A549 (cell line): ENCODE measurements at regions not wholly inside any gene's neighbourhood (a gene's known extent, or its start where the extent isn't known, plus 50 kb on each side); places are given as distances from the start of the nearest gene placed in this dataset.

ENCODE experiments used
- ATAC-seq, 2 experiments: fragments of 200-7000 bp in 1 of 2; fragments of >200 bp in 1 of 2; cut with Nextera tagmentation in 1 of 2; cut with Tn5 transposase in 1 of 2; 3 replicates each; pipeline versions ENCODE4 v1.8.0 to v1.9.1; 2018 to 2020; ENCODE audit warnings: mild to moderate bottlenecking in 1 of 2, moderate library complexity in 1 of 2
- CTCF ChIA-PET: fragments of 300-600 bp; sonication (Branson Sonifier 250); formaldehyde crosslinking; extraction: SDS; loops from one replicate; lab custom pipeline; 2021; ENCODE audit warnings: antibody characterized with exemption, inconsistent platforms; lab: Yijun Ruan, JAX
- POLR2A ChIA-PET: fragments of 350-600 bp; formaldehyde crosslinking; extraction: SDS; loops from one replicate; lab custom pipeline; 2021; ENCODE audit warnings: antibody characterized with exemption, inconsistent platforms; lab: Yijun Ruan, JAX
- DNase-seq, 2 experiments: peaks; one replicate each; pipeline versions ENCODE4 v3.0.0 to v3.0.0-alpha.2; 2011 to 2016; ENCODE audit warnings: low read depth in 1 of 2, low spot score in 1 of 2
- FAIRE-seq: peaks from 2 replicates; lab custom pipeline; 2011; peaks lifted over from hg19 to GRCh38; lab: Jason Lieb, UNC
- H3K27ac ChIP-seq, 2 experiments: fragments of >200 bp; sonication (Bioruptor Twin); formaldehyde crosslinking; 3 replicates each; pipeline ENCODE4 v1.5.1; 2016 to 2017
- H3K4me1 ChIP-seq: fragments of >200 bp; sonication (Bioruptor Twin); formaldehyde crosslinking; 3 replicates; pipeline ENCODE4 v1.6.1; 2016
- H3K4me2 ChIP-seq: fragments of >200 bp; sonication (Bioruptor Twin); formaldehyde crosslinking; 3 replicates; pipeline ENCODE4 v1.6.1; 2016
- H3K4me3 ChIP-seq: fragments of >200 bp; sonication (Bioruptor Twin); formaldehyde crosslinking; 3 replicates; pipeline ENCODE4 v1.5.1; 2016
- H3K9me3 ChIP-seq: fragments of >200 bp; sonication (Bioruptor Twin); formaldehyde crosslinking; 3 replicates; pipeline ENCODE4 v1.6.1; 2016
- BHLHE40 ChIP-seq: IDR thresholded peaks from 2 replicates; pipeline ENCODE4 v1.6.1; 2012; ENCODE audit warnings: low read depth, low read length, inconsistent platforms
- EP300 ChIP-seq, 2 experiments: fragments of >200 bp; sonication (Bioruptor Twin); formaldehyde crosslinking; IDR thresholded peaks; 2 replicates in 1 of 2; 3 replicates in 1 of 2; pipeline ENCODE4 v1.6.1; 2016 to 2017
- FOSB ChIP-seq: fragments of 250-450 bp; sonication (Bioruptor Pico); IDR thresholded peaks from 2 replicates; pipeline ENCODE4 v1.5.0; 2020; ENCODE audit warnings: mild to moderate bottlenecking, moderate library complexity
- FOSL2 ChIP-seq, 2 experiments: fragments of 450-650 bp in 1 of 2; fragments of >200 bp in 1 of 2; sonication (Bioruptor Twin) in 1 of 2; formaldehyde crosslinking; IDR thresholded peaks; 2 replicates each; pipeline versions ENCODE4 v1.5.0 to v1.6.1; 2016 to 2020; ENCODE audit warnings: mild to moderate bottlenecking in 1 of 2, moderate library complexity in 1 of 2
- HOXA7 ChIP-seq: fragments of 250-450 bp; sonication (Bioruptor Pico); IDR thresholded peaks from 2 replicates; pipeline ENCODE4 v1.5.0; 2020; ENCODE audit warnings: mild to moderate bottlenecking, moderate library complexity
- HOXB13 ChIP-seq: fragments of 250-450 bp; sonication (Bioruptor Pico); IDR thresholded peaks from 2 replicates; pipeline ENCODE4 v1.5.0; 2020; ENCODE audit warnings: low read depth, mild to moderate bottlenecking, moderate library complexity
- HOXB5 ChIP-seq: fragments of 250-450 bp; sonication (Bioruptor Pico); IDR thresholded peaks from 2 replicates; pipeline ENCODE4 v1.5.0; 2020; ENCODE audit warnings: mild to moderate bottlenecking, moderate library complexity
- JUN ChIP-seq, 2 experiments: fragments of >200 bp; sonication (Bioruptor Twin); formaldehyde crosslinking; IDR thresholded peaks; 2 replicates in 1 of 2; 3 replicates in 1 of 2; pipeline ENCODE4 v1.6.1; 2016 to 2017
- KDM1A ChIP-seq: fragments of 200-600 bp; sonication (generic); IDR thresholded peaks from 2 replicates; pipeline ENCODE4 v1.6.1; 2016; ENCODE audit warnings: low read depth, mild to moderate bottlenecking
- KDM5A ChIP-seq: fragments of 200-600 bp; sonication (generic); IDR thresholded peaks from 2 replicates; pipeline ENCODE4 v1.6.1; 2016; ENCODE audit warnings: antibody characterized with exemption, mild to moderate bottlenecking
- MAFK ChIP-seq: fragments of 450-650 bp; IDR thresholded peaks from 2 replicates; pipeline ENCODE4 v1.6.1; 2014; ENCODE audit not compliant: partially characterized antibody
- PBX3 ChIP-seq: IDR thresholded peaks from 2 replicates; pipeline ENCODE4 v1.6.1; 2012
- PHF8 ChIP-seq: fragments of 200-600 bp; sonication (generic); IDR thresholded peaks from 2 replicates; pipeline ENCODE4 v1.6.1; 2016; ENCODE audit warnings: low read depth, mild to moderate bottlenecking, antibody characterized with exemption, moderate library complexity, borderline replicate concordance
- POLR2AphosphoS2 ChIP-seq: conservative IDR thresholded peaks from 2 replicates; pipeline ENCODE4 v1.6.1; 2012; ENCODE audit warnings: low read length, improper control_type of control experiment, inconsistent platforms
- RNF2 ChIP-seq: fragments of 200-600 bp; sonication (generic); IDR thresholded peaks from 2 replicates; pipeline ENCODE4 v1.6.1; 2016; ENCODE audit warnings: low read depth, mild to moderate bottlenecking, antibody characterized with exemption, moderate library complexity, borderline replicate concordance
- USF2 ChIP-seq: fragments of 450-650 bp; IDR thresholded peaks from 2 replicates; pipeline ENCODE4 v1.6.1; 2014; ENCODE audit warnings: antibody characterized with exemption
- ZC3H11A ChIP-seq: fragments of 450-650 bp; IDR thresholded peaks from 2 replicates; pipeline ENCODE4 v1.6.1; 2014; ENCODE audit warnings: antibody characterized with exemption, mild to moderate bottlenecking
- ZFP36 ChIP-seq: fragments of 450-650 bp; IDR thresholded peaks from 2 replicates; pipeline ENCODE4 v1.6.1; 2014; ENCODE audit warnings: borderline replicate concordance; ENCODE audit not compliant: partially characterized antibody
- ZSCAN20 ChIP-seq: fragments of 250-450 bp; sonication (Bioruptor Pico); IDR thresholded peaks from 2 replicates; pipeline ENCODE4 v1.8.0; 2022; ENCODE audit warnings: mild to moderate bottlenecking, moderate library complexity
- WGBS: methylation state at CpG from one replicate; pipeline ENCODE4 v1.1.6; 2017; ENCODE audit errors: missing lambda C conversion rate; 5-methylcytosine and 5-hydroxymethylcytosine counted together

GRCh38 chr7:4523219-4523618 lies 158.9 kb upstream of the FOXK1 start (continued):
- TF ChIP-seq HOXA7 (CRISPR knock-in tag) (no peak), HOXB13 (CRISPR knock-in tag) (no peak), HOXB5 (CRISPR knock-in tag) (no peak), ZSCAN20 (no peak), EP300 (IDR thresholded peaks at IDR 0.05) (no peak), FOSB (CRISPR knock-in tag) (no peak), ZC3H11A (no peak), POLR2AphosphoS2 (no peak)

- H3K27ac ChIP-seq = no peak overlapping the region
- TF ChIP-seq PHF8 = no peak
- TF ChIP-seq RNF2 = no peak
- TF ChIP-seq KDM1A = no peak
- no peak for TF ChIP-seq JUN (IDR thresholded peaks at IDR 0.05)
- no peak for TF ChIP-seq USF2
- no peak for TF ChIP-seq MAFK
- TF ChIP-seq, all 56 proteins: peak for 0
- ChIA-PET POLR2A (no interaction called here), CTCF (no interaction called here)
- FAIRE-seq (no peak), DNase-seq (no peak), ATAC-seq (no peak)
- Histone ChIP-seq H3K4me3 (no peak overlapping the region), H3K4me2 (no peak overlapping the region), H3K4me1 (no peaks in the 10 kb centered on the region), H3K9me3 (no peaks in the 10 kb centered on the region; the same call in 2 of the 3 replicates)
- 36% methylated on average over 5 of the region's 6 CpGs for WGBS
Measured at GRCh38 chr7:4523873-4524272, 158.2 kb upstream of the FOXK1 start.

- H3K4me2 ChIP-seq = no peak overlapping the region
- FAIRE-seq = no peak
- no peak for TF ChIP-seq POLR2AphosphoS2
- no peak for TF ChIP-seq ZC3H11A
- TF ChIP-seq ZFP36 = no peak
- no peak for TF ChIP-seq PBX3
- no peak for TF ChIP-seq KDM5A
- no peak for TF ChIP-seq KDM1A
- no peaks in the 10 kb centered on the region for H3K4me1 ChIP-seq
- no peaks in the 10 kb centered on the region; the same call in 2 of the 3 replicates for H3K9me3 ChIP-seq
- WGBS = 2% methylated on average over 3 of the region's 3 CpGs
- H3K27ac ChIP-seq = no peak overlapping the region
- ATAC-seq = no peak
- DNase-seq = no peak
- no peak overlapping the region for H3K4me3 ChIP-seq
- CTCF ChIA-PET = no interaction called here
- POLR2A ChIA-PET = no interaction called here
Measured at GRCh38 chr7:4525884-4526283, 156.2 kb upstream of the FOXK1 start.

- TF ChIP-seq BHLHE40 = no peak
- no peak for TF ChIP-seq FOSL2 (IDR thresholded peaks at IDR 0.05)
- 0 out of 2 replicates have a peak, but pooled peaks have one; percentile 7 for TF ChIP-seq FOSL2 (CRISPR knock-in tag; IDR thresholded peaks at IDR 0.05)
- DNase-seq (peak in 1 of 2 experiments; percentile 17), ATAC-seq (no peak), FAIRE-seq (no peak)
- ChIA-PET CTCF (no interaction called here), POLR2A (no interaction called here)
- no peak overlapping the region for H3K4me3 ChIP-seq
- H3K4me1 ChIP-seq = no peaks in the 10 kb centered on the region
- WGBS = 28% methylated on average over 8 of the region's 8 CpGs
- no peaks in the 10 kb centered on the region; the same call in 2 of the 3 replicates for H3K9me3 ChIP-seq
- no peak overlapping the region for H3K27ac ChIP-seq
- no peak overlapping the region for H3K4me2 ChIP-seq
Measured at GRCh38 chr7:4527988-4528636, 154.0 kb upstream of the FOXK1 start.
